Activated effector memory CD4-positive, alpha-beta T cell treated with anti-CD3 and anti-CD28 coated beads, Interleukin-2, amount 50 U/mL, for 16 hours (primary cell): ENCODE measurements at regions not wholly inside any gene's neighbourhood (a gene's known extent, or its start where the extent isn't known, plus 50 kb on each side); places are given as distances from the start of the nearest gene placed in this dataset.
"Not testable (repeated sequence)": the region's sequence is repeated elsewhere in the genome, so short reads cannot be mapped to it uniquely, and the experiment has no call there.

Experiments
- DNase-seq: peaks from one replicate; pipeline ENCODE4 v3.0.0-alpha.2; 2020

- no peak for DNase-seq
These were observed 349.3 kb upstream of the KLF3 start for GRCh38 chr4:38314663-38315062.

- DNase-seq, result no peak
These were observed 348.7 kb upstream of the KLF3 start for GRCh38 chr4:38315286-38315685.

- DNase-seq, result no peak
These were observed 348.0 kb upstream of the KLF3 start for GRCh38 chr4:38316045-38316444.

GRCh38 chr4:38317041-38317674 lies 346.8 kb upstream of the KLF3 start:
- DNase-seq, result no peak

- peak; percentile 89 for DNase-seq
These were observed 345.1 kb upstream of the KLF3 start for GRCh38 chr4:38318737-38319455.

- peak; percentile 97 for DNase-seq
These were observed 344.3 kb upstream of the KLF3 start for GRCh38 chr4:38319456-38320342.

GRCh38 chr4:38320343-38320695 lies 343.7 kb upstream of the KLF3 start:
- DNase-seq, result no peak

GRCh38 chr4:38320833-38321232 lies 343.2 kb upstream of the KLF3 start:
- DNase-seq, result no peak

GRCh38 chr4:38322714-38323113 lies 341.3 kb upstream of the KLF3 start:
- no peak for DNase-seq

- DNase-seq, result no peak
These were observed 340.8 kb upstream of the KLF3 start for GRCh38 chr4:38323141-38323641.

- no peak for DNase-seq
These were observed 339.0 kb upstream of the KLF3 start for GRCh38 chr4:38324861-38325628.

- no peak for DNase-seq
These were observed 338.4 kb upstream of the KLF3 start for GRCh38 chr4:38325629-38325913.

GRCh38 chr4:38326499-38326898 lies 337.5 kb upstream of the KLF3 start:
- no peak for DNase-seq

- no peak for DNase-seq
These were observed 336.8 kb upstream of the KLF3 start for GRCh38 chr4:38327174-38327573.

- DNase-seq, result no peak
These were observed 334.8 kb upstream of the KLF3 start for GRCh38 chr4:38328989-38329729.

GRCh38 chr4:38330321-38330720 lies 333.7 kb upstream of the KLF3 start:
- DNase-seq, result no peak

GRCh38 chr4:38330936-38331335 lies 333.1 kb upstream of the KLF3 start:
- no peak for DNase-seq

GRCh38 chr4:38332699-38333098 lies 331.3 kb upstream of the KLF3 start:
- no peak for DNase-seq

GRCh38 chr4:38333219-38333618 lies 330.8 kb upstream of the KLF3 start:
- no peak for DNase-seq

GRCh38 chr4:38334791-38335190 lies 329.2 kb upstream of the KLF3 start:
- no peak for DNase-seq

GRCh38 chr4:38338939-38339338 lies 325.1 kb upstream of the KLF3 start:
- not testable (repeated sequence) for DNase-seq

- no peak for DNase-seq
These were observed 320.4 kb upstream of the KLF3 start for GRCh38 chr4:38343608-38344007.
